Activated CD8-positive, alpha-beta memory T cell treated with anti-CD3 and anti-CD28 coated beads for 4 hours (primary cell): ENCODE measurements at regions not wholly inside any gene's neighbourhood (a gene's known extent, or its start where the extent isn't known, plus 50 kb on each side); places are given as distances from the start of the nearest gene placed in this dataset.

Experiments
- DNase-seq, 2 donors: peaks; one replicate each; pipeline ENCODE4 v3.0.0-alpha.2; 2020; ENCODE audit warnings: low read depth in 2 of 2

- DNase-seq = no peak
Measured at GRCh38 chr2:125855204-125855603, 800.8 kb upstream of the GYPC start.

GRCh38 chr2:125857971-125858794 is 797.8 kb upstream of the GYPC start:
- DNase-seq = no peak

GRCh38 chr2:125861461-125861860 is 794.5 kb upstream of the GYPC start:
- no peak for DNase-seq

- no peak for DNase-seq
Measured at GRCh38 chr2:125867908-125868307, 788.0 kb upstream of the GYPC start.

- DNase-seq = no peak
Measured at GRCh38 chr2:125870264-125870663, 785.7 kb upstream of the GYPC start.

- no peak for DNase-seq
Measured at GRCh38 chr2:125870746-125871145, 785.2 kb upstream of the GYPC start.

- DNase-seq = no peak
Measured at GRCh38 chr2:125874564-125874963, 781.4 kb upstream of the GYPC start.

GRCh38 chr2:125885340-125885739 is 770.6 kb upstream of the GYPC start:
- no peak for DNase-seq

- no peak for DNase-seq
Measured at GRCh38 chr2:125886153-125886552, 769.8 kb upstream of the GYPC start.

- no peak for DNase-seq
Measured at GRCh38 chr2:125901278-125901677, 754.7 kb upstream of the GYPC start.

- no peak for DNase-seq
Measured at GRCh38 chr2:125925891-125926546, 729.9 kb upstream of the GYPC start.

- no peak for DNase-seq
Measured at GRCh38 chr2:125935559-125935958, 720.4 kb upstream of the GYPC start.

GRCh38 chr2:125942585-125943424 is 713.2 kb upstream of the GYPC start:
- DNase-seq = no peak

- DNase-seq = no peak
Measured at GRCh38 chr2:125959047-125959446, 696.9 kb upstream of the GYPC start.

- DNase-seq = no peak
Measured at GRCh38 chr2:125961739-125962138, 694.2 kb upstream of the GYPC start.

- DNase-seq = no peak
Measured at GRCh38 chr2:125979886-125980285, 676.1 kb upstream of the GYPC start.

GRCh38 chr2:125983364-125983763 is 672.6 kb upstream of the GYPC start:
- DNase-seq = no peak

GRCh38 chr2:126029316-126029715 is 626.6 kb upstream of the GYPC start:
- no peak for DNase-seq

GRCh38 chr2:126038861-126039260 is 617.1 kb upstream of the GYPC start:
- no peak for DNase-seq

GRCh38 chr2:126041391-126042047 is 614.4 kb upstream of the GYPC start:
- no peak for DNase-seq

- DNase-seq = no peak
Measured at GRCh38 chr2:126042089-126042488, 613.9 kb upstream of the GYPC start.

- no peak for DNase-seq
Measured at GRCh38 chr2:126048719-126049118, 607.2 kb upstream of the GYPC start.
